GM18870 (cell line): ENCODE measurements at regions not wholly inside any gene's neighbourhood (a gene's known extent, or its start where the extent isn't known, plus 50 kb on each side); places are given as distances from the start of the nearest gene placed in this dataset.
"Not testable (repeated sequence)": the region's sequence is repeated elsewhere in the genome, so short reads cannot be mapped to it uniquely, and the experiment has no call there.

Source experiments
- ATAC-seq: cut with Tn5 transposase; IDR thresholded peaks from one replicate; pipeline ENCODE4 v1.9.1; 2021; ENCODE audit warnings: moderate library complexity; ENCODE audit not compliant: unreplicated experiment

DNA sequence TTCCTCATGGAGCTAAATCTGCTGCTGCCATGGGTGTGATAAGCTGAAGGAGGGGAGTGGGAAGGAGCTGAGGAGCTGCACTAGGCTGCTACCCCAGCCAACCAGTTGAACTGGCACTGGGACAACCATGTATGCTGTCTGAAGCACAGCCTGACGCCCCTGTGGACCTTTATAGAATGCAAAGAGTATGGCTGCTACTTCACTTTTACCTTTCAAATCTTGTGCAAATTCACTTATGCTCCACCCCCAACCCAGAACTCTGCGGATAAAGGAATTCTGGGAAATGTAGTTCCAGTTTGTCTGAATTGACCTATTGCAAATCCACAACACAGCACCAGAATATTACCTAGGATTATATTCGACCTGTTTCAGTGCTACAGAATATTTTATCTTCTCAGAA, 217.4 kb upstream of the SLC35B3 start:
- no peak for ATAC-seq

DNA sequence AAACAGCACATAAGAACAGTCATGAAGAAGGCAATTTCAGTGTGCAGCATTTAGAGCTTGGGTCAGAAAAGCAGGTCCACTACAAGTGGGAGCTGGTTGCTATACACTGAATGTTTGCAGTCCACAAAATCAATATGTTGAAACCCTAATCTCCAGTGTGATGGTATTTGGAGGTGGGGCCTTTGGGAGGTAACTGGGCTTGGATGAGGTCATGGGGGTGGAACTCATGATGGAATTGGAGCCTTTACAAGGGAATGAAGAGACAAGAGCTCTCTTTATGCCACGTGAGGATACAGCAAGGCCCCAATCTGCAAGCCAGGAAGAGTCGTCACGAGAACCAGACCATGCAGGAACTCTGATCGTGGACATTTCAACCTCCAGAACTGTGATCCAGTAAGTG, 216.7 kb upstream of the SLC35B3 start:
- ATAC-seq, result no peak

DNA sequence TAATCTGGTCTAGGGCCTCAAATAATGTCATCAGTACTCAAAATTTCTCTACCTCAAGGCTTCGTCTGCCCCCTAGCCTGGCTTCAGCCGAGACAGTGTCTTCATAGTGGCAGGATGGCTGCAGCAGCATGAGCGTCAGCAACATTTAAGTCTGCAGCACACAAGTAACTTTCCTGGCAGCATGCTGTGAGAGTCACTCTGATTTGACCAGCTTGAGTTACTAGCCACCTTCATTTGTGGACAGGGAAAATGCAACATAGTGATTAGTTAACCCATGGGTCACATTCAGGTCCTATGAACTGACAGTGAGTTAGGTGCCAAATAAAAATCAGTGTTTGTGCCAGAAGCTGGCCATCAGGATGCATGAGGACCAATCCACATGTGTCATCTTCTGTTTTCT, 209.9 kb upstream of the SLC35B3 start:
- ATAC-seq, result no peak

DNA sequence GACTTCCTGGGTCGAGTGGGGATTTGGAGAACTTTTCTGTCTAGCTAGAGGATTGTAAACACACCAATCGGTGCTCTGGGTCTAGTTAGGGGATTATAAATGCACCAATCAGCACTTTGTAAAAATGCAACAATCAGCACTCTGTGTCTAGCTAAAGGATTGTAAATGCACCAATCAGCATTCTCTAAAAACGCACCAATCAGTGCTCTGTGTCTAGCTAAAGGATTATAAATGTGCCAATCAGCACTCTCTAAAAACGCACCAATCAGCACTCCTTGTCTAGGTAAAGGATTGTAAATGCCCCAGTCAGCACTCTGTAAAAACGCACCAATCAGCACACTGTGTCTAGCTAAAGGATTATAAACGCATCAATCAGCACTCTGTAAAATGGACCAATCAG, 209.0 kb upstream of the SLC35B3 start:
- ATAC-seq, result no peak

DNA sequence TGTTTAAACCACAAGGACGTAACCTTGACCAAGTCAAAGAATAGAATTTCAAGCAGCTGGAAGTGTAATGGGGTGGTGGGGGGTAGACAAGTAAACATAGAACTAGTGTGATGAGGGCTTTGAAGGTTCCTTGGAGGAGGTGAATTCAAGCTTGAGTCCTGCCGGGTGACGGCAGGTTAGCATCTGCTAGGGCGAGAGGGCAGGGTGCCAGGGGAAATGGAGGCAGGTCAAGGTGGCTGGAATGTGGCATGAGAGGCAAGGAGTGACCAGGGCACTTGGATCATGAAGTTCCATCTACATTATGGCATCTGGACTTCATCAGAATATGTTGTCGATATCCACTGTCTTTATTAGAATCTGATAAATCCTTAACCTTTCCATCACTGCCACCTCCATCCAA, 207.5 kb upstream of the SLC35B3 start:
- ATAC-seq, result no peak

DNA sequence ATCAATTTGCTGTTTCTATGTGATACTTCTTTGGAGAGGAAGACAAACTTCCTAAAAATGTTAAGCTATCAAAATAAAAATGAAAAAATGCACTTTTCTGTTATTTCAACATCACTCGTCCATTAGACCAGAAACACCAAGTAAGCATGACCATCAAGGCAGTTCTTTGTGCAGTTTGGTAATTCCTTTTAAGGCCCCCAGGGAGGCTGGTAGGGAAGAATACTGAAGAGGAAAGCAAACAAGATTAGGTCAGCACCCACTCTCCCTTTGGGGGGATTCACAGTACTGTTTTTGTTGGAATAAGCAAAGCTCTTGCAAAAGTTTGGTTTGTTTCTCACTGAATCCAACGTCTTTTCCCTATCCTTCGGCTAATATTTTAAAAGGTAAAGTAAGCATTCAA, 206.8 kb upstream of the SLC35B3 start:
- ATAC-seq, result no peak

DNA sequence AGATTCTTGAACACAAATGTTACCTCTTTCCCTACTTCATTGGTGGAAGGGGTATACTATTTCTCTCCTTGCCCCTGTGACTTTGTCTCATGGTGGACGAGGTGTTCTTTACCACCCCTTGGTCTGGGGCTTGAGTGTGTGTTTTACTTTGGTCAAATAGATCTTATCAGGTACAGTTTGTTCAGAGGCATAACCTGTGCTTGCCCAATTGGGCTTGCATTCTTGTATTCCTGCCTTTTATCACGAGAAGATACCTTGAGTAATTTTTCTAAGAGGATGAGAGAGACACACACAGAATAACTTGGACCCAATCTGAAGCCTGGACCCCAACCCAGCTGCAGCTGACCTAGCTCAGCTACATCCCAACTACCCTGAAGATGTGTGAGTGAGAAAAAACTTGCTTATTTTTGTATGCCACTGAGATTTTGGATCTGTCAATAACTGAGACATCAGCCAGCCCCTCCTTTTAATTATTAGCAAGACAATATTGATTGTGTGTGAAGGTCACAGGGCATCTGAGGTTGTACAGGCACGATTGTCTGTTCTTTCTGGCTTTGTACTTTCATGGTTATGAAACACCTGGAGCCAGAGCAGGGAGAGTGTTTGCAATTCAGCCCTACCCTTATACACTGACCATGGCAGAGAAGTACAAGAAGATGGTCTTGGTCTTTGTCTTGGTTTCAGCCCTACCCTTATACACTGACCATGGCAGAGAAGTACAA, 204.7 kb upstream of the SLC35B3 start:
- no peak for ATAC-seq

DNA sequence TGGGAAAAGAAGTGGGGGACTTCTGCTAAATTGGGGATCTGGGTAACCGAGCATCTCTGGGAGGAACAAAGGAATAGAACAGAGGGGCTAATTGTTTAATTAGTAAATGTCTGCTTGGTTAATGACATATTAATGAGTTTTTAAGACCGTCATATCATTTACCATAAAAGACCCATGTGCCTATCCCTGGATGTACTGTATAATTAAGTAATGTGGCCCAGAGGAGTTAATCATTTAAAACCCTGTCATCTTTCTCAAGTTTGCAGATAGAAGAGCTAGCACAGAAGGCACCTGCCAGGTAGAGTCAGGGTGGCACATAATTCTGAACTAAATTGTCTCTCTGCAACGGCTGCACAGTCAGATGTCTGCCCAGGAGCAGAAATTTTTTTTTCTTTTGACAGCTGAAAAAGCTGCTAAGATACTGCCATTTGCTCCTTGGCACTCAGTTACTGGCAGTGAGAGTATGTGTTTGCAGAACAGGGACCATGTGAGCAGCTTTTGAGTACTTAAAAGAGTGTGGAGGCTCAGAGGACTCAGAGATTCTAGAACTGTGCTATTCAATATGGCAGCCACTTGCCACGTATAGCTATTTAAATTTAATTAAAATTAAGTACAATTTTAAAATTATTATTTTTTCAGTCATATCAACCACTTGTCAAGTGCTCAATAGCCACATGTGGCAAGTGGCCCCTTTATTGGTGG, 202.7 kb upstream of the SLC35B3 start:
- ATAC-seq, result no peak

DNA sequence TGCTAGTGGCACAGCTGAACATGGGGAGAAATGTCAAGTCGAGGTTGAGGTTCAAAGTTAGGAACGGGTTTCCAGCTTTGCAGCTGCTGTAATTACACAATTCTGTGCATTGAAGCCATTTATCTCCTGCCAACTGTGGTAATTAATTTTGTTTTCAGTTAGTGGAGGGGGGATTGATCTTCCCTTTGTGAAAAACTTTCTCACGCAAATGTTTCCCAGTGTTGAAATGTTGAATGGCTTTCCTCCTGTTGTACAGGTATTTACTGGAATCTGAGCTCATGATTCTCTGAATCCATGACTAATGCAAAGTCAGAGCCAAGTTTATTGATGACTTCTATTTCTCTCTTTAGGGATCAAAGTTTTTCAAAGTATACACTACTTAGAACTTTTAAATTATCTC, 198.4 kb upstream of the SLC35B3 start:
- no peak for ATAC-seq

DNA sequence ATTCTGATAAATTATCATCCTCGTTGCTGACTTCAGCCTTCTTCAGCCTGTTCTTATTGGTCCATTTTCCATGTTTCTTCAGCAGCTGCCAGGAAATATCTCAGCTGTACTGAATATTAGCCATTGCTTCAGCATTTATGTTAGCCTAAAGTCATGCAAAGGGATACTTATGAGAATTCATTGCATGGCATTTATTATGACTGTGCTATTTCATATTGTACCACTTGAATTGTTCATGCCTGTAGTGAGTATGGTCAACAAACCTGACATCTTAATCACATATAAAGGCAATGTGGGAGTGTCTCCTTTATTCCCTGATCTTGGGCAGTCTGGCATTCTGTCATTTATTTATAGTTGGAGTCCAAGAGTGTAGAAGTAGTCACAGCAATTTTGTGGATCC, 193.4 kb upstream of the SLC35B3 start:
- no peak for ATAC-seq

DNA sequence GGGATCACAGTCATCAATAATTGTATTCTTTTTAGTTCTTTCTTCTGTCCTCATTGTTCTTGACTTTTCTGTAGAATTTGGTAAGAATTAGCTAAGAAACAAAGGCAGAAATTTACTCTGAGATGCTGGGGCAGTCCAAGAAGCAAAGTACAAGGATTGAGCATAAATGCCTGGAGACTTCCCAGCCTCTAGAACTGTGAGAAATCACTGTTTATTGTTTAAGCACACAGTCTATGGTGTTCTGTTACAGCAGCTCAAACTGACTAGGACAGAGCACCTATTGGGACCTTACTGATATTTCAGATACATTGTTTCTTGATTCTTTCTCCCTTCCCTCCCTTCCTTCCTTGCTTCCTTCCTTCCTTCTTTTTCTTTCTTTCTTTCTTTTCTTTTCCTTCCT, 192.7 kb upstream of the SLC35B3 start:
- ATAC-seq, result no peak

DNA sequence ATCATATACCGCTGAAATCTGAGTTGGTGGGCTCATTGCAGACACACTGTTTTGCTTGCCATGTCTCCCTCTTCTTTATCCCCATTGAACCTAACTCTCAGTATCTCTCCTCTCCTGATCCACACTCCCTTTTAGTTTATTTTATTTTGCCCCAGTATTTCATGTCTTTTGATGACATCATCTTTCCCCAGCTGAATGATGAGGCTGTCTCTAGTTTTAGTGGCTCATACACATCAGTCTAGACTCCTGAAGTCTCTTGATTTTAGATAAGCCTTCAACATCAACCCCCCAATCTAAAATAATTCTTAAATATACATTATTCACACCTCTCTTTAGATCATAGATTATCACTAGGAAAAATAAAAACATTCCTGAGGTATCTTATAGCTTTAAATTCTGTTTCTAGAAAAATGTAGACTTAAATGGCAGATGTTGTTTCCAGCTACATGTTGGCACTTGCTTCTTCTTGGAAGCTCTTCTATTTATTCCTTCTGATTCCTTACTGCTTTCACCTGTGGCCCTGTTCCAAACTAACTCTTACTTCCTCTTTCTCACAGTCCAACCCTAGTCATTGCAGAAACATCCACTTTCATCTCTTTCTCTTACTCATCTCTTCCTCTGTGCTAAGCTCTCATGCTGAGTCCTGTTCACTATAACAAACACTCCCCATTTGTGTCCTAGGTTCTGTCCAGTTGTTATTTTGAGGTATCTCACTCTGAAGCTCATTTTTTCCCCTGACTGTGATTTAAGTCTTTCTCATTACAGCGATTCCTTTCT, 191.9 kb upstream of the SLC35B3 start:
- ATAC-seq, result peak; percentile 96

DNA sequence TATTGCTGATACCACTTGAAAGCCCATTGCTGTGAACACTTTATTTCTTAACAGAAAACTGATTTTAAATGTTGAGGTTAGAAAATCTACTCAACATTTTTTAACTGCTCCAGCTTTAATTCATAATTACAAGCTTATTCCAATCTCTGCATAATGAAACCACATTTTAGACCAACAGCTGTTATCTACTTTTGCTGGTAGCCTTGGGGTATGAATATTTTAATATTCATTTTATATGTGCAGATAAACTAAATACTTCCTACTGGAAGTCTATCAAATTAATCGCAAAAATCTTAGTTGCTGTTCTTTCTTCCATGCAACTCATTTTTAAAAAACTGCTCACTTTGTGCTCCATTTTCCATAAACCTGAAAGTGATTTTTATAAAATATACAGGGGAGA, 189.3 kb upstream of the SLC35B3 start:
- no peak for ATAC-seq

DNA sequence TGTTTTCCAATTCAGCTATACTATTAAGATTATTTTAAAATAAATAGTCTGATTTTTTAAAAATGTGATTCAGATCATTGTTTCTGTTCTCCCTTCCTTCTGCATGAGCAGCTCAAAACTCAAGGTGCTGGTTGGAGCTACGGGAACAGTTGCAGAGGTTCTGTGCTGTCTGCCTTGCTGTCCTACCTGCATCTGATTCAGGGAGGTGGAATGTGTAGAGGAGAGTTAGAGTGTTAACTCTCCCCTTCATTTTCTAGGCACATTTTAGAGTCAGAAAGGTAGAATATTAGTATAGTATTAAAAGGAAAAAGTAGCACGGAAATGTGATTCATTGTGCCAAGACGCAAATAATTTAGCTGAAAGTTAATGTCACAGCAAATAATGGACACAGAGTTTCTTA, 188.1 kb upstream of the SLC35B3 start:
- ATAC-seq, result no peak

DNA sequence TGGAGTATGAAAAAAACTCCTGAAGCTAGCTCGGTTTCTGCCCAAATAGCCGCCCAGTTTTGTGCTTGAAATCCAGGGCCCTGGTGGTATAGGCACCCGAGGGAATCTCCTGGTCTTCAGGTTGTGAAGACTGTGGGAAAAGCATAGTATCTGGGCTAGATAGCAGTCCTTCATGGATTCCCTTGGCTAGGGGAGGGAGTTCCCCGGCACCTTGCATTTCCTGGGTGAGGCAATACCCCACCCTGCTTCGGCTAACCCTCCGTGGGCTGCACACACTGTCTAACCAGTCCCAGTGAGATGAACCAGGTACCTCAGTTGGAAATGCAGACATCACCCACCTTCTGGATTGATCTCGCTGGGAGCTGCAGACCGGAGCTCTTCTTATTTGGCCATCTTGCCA, 184.5 kb upstream of the SLC35B3 start:
- no peak for ATAC-seq

DNA sequence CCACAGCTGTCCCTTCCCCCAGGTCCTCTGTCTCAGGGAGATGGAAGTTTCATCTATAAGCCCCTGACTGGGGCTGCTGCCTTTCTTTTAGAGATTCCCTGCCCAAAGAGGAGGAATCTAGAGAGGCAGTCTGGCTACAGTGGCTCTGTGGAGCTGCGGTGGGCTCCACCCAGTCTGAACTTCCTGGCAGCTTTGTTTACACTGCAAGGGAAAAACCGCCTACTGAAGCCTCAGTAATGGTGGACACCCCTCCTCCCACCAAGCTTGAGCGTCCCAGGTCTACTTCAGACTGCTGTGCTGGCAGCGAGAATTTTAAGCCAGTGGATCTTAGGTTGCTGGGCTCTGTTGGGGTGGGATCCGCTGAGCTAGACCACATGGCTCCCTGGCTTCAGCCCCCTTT, 184.1 kb upstream of the SLC35B3 start:
- not testable (repeated sequence) for ATAC-seq

DNA sequence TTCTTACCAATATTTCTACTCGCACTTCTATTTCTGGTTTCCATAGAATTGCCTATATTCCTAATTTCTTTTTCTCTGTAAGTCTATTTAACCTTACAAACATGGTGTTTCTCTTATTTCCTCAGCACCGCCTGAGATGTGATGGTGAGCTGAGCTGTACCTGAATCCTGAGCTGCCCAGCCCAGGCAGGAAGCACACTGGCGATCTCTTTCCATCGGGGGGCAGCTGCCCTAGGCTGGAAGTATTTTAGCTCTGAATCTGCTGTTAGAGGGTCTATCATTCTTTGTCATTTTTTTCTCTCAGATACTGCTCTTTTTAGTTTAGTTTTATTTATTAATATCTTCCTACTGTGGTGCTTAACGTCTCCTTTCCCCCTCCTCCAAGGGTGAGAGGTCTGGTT, 173.4 kb upstream of the SLC35B3 start:
- no peak for ATAC-seq

DNA sequence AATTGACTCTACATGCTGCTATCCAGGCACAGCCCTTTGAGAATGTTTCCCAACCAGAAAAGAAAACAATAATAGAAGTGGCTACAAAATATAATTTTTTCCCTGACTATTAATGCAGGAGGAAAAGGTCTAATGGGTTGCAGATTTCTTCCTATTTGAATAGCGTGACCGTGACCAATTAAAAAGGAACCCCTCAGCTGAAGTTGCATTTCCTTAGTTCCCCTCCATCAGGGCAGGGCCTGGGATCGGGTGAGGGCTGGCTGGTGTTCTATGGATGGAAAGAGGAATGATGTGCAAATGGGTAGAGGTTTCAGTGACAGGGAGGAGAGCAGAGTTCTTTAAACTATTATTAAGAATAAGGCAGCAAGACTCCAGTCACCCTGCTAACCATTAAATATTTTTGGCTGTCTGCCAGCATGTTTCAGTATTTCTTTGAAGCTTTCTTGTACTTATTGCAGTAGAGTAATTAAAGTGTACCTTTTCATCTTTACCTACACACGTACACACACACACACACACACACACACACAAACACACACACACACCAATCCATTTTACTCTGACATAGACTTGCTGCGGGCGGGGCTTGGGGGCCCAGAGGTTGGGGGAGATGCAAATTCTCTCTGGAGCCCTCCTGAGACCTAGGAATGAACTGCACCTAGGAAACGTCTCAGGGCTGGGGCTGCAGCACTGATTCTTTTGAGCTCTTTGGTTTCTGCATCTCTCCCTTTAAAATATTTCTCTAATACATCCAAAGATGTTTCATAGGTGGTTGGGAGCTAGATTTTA, 154.8 kb upstream of the SLC35B3 start:
- ATAC-seq, result no peak

DNA sequence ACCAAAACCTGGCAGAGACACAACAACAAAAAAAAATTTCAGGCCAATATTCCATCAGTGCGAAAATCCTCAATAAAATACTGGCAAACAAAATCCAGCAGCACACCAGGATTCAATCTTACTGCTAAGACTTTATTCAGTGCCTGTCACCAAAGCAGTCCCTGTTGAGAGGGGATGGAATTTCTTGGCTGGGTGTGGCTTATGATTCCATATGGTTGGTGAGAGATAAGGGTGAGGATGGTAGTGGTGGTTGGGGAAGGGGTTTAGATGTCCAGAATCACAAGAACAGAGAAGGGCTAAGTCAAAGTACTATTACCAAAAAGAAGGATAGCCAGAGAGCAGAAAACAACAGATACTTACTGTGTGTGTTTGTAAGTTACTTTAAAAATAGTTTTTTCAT, 152.8 kb upstream of the SLC35B3 start:
- no peak for ATAC-seq

DNA sequence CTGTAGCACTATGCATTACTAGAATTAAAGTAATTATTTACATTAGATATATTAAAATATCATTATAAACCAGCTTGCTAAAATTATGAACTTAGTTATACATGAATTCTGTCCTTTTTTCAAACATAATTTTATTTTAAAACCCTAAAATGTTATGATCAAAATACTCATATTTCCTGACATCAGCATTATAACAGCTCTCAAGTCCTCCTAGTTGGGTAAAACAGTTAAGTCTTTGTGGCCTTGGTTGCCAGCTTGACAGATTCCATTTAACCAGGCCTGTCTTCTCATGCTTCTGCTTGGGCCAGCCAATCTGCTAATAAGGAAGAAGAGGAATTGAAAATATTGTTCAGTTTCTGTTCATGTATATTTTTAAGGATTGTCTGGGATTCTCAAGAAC, 147.9 kb upstream of the SLC35B3 start:
- no peak for ATAC-seq

DNA sequence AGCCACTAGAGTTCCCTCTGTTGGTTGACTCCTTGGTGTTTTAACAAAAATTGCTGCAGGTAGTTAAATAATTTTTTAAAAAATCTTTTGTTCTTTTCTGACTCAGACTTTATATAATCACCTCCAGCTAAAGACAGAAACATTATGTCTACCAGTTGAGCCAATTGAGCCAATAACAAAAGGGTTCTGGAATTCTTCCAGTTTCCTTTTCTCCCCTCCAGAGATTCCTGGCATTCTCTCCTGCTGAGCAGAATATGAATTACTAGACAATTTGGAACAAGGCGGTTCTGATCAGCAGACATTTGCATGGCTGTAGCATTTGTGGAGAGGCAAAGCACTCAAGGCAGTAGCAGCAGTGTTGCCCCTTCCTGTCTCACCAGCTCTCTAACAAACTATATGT, 144.0 kb upstream of the SLC35B3 start:
- no peak for ATAC-seq
